ENCODE measurements at regions not wholly inside any gene's neighbourhood (a gene's known extent, or its start where the extent isn't known, plus 50 kb on each side); places are given as distances from the start of the nearest gene placed in this dataset.

GRCh38 chr5:104372796-104373195 lies 810.2 kb upstream of the NUDT12 start:
- H3K4me3 ChIP-seq (ENCODE audit: low read length): no peak overlapping the region
- DNase-seq (ENCODE audit: low read depth): no peak
- no peak for TF ChIP-seq CTCF (conservative IDR thresholded peaks at IDR 0.05; ENCODE audit: low read length)

- H3K4me3 ChIP-seq (ENCODE audit: low read length): no peak overlapping the region
- no peak for TF ChIP-seq CTCF (conservative IDR thresholded peaks at IDR 0.05; ENCODE audit: low read length)
- DNase-seq (ENCODE audit: low read depth): no peak
Measured at GRCh38 chr5:104372376-104372775, 809.8 kb upstream of the NUDT12 start.

GRCh38 chr5:104370523-104370922 lies 807.9 kb upstream of the NUDT12 start:
- no peak for DNase-seq (ENCODE audit: low read depth)
- TF ChIP-seq CTCF (conservative IDR thresholded peaks at IDR 0.05; ENCODE audit: low read length): no peak
- no peak overlapping the region for H3K4me3 ChIP-seq (ENCODE audit: low read length)

- no peak overlapping the region for H3K4me3 ChIP-seq (ENCODE audit: low read length)
- TF ChIP-seq CTCF (conservative IDR thresholded peaks at IDR 0.05; ENCODE audit: low read length): no peak
- DNase-seq (ENCODE audit: low read depth): no peak
Measured at GRCh38 chr5:104367978-104368377, 805.4 kb upstream of the NUDT12 start.

GRCh38 chr5:104363567-104363966 lies 801.0 kb upstream of the NUDT12 start:
- DNase-seq (ENCODE audit: low read depth): no peak
- no peak for TF ChIP-seq CTCF (conservative IDR thresholded peaks at IDR 0.05; ENCODE audit: low read length)
- H3K4me3 ChIP-seq (ENCODE audit: low read length): no peak overlapping the region

- no peak overlapping the region for H3K4me3 ChIP-seq (ENCODE audit: low read length)
- TF ChIP-seq CTCF (conservative IDR thresholded peaks at IDR 0.05; ENCODE audit: low read length): no peak
- no peak for DNase-seq (ENCODE audit: low read depth)
Measured at GRCh38 chr5:104361932-104362331, 799.3 kb upstream of the NUDT12 start.

GRCh38 chr5:104355350-104355749 lies 792.8 kb upstream of the NUDT12 start:
- DNase-seq (ENCODE audit: low read depth): no peak
- TF ChIP-seq CTCF (conservative IDR thresholded peaks at IDR 0.05; ENCODE audit: low read length): no peak
- H3K4me3 ChIP-seq (ENCODE audit: low read length): no peak overlapping the region
